GM21447 (cell line): ENCODE measurements at regions not wholly inside any gene's neighbourhood (a gene's known extent, or its start where the extent isn't known, plus 50 kb on each side); places are given as distances from the start of the nearest gene placed in this dataset.

Experiments used
- ATAC-seq: cut with Tn5 transposase; IDR thresholded peaks from one replicate; pipeline ENCODE4 v1.9.1; 2021; ENCODE audit not compliant: unreplicated experiment

DNA sequence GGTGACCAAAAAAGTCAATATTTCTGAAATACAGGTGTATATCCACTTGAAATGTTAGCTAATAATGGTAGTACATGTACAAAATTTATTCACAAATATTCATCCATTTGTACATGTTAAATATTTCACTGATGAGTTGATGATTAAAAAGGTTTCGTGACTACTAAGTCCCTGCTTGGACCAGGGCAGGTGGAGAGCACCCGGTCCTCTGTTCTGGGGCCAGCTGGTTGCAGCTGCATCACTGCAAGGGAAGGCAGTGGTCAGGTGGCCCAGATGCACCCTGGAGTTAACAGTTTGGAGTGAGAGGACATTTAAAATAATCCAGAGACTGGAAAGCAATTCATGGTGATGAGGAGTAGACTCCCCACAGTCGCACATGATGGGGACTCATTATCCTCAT lies 141.2 kb downstream of the ZBTB18 start:
- ATAC-seq, result no peak

DNA sequence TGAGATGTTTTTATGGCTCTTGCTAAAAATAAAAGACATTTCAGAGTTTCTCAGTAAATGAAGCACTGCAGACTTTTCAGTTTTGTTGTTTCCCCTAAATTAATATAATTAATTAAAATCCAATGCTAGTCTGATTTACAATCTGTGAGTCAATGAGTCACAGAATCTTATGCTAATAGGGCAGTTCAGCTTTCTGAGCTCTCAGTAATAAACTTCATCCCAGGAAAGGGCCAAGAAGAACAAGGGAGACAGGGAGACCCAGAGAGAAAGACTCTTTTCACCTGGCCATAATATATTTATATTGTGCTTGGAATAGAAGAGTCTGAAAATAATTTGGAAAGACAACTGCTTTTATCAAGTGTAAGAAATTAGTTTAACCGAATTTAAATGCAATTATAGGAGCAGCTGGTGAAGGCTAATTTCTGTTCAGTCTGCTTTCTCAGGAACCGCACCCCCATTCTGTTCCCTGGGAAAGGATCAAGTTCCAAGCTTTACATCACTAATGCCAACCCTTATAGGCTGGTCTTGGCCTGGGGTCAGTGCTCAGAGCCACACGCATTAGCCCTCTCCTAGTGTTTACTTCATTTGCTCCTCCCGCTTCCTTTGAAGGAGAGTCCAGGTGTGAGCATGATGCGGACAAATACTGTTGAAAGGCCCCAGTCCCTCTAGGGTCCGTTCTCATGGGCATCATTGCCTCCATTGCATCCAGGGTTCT lies 145.6 kb downstream of the ZBTB18 start:
- no peak for ATAC-seq

DNA sequence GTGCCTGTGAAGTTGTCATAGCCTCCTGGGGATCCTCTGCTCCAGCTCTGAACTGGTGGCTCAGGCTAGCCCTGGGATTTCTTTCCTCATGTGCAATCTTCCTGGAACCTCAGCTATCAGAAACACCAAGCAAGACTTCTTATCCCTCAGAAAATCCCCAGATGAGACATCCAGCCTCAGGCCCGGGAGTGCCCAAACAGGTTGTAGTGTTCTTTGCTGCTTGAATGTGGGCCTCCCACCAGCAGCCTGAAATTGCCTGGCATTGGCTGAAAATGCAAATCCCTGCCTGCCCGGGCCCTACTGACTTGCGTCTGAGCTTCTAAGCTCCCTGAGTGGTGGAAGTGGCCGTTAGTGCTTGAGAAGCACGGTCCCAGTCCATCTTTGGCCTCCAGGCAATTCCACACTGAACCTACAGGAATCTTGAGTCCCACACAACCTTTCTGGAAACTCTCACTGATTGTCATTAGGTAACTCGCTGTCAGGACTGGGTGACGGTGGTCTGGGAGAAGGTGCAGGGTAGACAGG lies 146.8 kb downstream of the ZBTB18 start:
- ATAC-seq, result no peak

DNA sequence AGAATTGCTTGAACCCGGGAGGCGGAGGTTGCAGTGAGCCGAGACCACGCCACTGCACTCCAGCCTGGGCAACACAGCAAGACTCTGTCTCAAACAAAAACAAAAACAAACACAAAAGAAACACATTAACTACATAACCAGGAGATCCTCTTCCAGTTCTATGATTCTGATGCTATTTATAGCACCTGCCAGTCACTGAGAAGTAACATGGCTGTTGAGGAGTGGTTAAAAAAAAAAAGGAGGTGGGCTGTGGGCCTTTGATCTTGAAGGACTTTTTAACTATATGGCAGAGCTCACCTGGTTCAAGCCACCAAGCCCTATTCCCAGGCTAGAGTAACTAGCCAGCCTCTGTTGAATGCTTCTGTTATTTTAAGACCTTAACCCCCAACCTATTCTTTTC lies 148.8 kb downstream of the ZBTB18 start:
- no peak for ATAC-seq

DNA sequence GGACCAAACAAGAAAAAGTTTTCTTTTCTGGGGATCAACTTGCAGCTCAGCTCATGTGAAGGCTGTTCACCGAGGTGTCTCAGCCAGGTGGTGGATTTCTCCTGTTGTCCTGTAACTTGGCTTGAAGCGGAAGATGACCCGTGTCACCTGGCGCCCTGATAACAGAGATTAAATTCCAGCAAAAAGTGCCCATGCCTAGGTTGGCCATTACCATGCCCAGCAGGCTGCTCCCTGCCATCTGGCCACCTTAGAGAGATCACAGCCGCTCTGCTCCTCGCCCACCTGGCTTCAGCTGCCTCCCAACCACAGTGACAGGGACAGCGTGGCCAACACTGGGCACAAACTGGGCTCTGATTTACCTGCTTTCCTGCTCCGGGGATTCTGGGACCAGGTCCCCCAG lies 149.5 kb downstream of the ZBTB18 start:
- ATAC-seq, result no peak

DNA sequence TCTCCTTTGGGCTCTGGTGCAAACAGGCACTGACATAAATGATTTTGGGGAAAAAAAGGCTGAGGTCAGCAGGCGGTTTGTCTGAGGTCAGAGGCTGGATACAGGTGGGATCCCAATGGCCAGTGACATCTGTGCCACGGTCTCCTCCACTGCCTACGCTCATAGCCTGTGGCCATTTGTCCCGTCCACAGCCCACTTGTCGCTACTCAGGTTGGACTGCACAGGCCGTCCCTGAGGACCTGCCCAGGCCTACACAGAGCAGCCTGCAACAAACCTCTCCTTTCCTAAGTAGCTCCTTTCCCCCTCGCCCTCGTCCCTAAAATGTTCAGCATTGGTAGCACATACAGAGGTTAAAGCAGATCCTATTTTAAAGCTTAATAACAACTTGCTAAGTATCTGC lies 150.7 kb downstream of the ZBTB18 start:
- ATAC-seq, result no peak

DNA sequence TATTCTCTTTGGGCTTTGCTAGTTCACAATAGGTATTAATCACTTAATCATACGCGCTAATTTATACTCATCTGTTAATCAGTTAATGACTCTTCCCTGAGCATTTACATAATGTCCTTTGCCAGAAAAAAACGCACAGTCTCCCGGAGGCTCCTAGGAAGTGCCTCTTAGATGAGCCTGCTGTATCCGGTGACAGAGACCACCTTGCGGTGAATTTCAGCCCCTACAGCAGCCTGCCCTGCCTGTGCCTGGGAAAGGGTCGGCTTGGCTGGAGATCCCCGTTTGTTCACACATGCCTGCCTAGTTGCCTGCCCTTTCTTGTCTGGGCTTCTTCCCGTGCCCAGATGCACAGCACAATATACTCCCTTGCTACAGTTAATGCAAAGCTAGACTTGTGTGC lies 152.9 kb downstream of the ZBTB18 start:
- no peak for ATAC-seq

DNA sequence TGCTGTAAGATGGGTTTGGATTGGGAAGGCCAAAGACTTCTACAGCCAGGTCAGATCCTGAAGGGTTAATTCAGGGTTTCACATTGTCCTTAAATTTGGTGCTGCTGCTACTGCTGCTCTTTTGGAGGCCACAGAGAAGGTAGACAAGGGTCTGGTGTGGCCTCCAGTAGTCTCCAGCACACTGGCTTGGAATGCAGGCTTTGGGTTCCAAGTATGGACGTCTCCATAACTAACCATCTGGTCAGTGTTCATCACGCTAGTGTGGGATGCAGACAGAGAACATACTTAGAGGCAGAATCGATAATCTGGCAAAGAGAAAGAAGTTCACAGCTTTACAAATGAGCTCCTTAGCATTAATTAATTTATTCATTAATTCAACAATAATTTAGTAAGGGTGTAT lies 154.1 kb downstream of the ZBTB18 start:
- no peak for ATAC-seq

DNA sequence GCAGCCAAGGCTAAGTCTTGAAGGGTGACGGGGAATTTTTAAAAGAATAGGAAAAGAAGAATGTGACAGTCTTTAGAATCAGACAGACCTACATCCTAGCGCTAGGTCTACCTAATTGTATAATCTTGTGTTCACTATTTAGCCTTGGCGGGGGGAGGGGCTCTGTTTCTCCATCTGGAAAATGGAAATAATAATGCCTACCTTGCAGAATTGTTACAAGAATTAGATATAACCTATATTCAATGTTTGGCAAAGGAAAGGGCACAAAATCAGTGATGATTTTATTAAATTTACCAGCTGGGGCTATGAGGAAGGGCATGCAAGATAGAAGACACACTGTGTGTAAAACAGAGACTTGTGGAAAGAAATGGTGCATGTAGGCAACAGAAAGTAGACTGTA lies 154.8 kb downstream of the ZBTB18 start:
- ATAC-seq, result no peak

DNA sequence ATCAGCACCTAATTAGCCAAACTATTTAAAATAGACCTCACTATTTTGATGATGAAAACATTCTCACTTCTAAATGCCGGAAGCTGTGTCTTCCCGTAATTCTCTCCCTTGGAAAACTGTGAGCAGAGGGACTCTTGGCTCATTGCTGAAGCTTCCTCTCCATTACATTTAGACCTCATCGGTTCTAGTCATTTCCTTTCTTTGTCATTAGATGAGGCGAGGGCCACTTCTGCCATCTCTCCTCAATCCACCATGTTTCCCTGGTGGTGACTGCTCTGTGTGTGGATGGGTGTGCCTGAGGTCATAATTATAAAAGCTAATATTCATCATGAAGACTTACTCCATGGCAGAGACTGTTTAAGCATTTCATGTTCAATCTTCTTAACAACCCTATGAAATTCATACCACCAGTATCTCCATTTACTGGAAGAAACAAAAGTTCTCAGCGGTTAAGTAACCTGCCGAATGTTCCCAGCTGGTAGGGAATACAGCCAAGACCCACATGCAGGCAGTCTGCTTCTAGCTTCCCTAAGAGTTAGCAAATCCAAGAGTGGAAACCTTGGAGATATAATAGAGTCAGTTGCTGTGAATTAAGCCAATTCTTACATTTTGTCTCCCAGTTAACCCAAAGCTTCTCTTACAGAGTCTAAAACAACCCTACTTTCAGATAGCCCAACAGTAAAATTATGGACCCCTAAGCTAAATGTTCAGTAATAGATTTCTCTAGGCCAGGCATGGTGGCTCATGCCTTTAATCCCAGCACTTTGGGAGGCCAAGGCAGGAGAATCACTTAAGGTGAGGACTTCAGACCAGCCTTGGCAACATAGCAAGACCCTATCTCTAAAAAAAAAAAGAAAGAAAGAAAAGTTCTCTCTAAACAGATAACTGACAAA lies 156.2 kb downstream of the ZBTB18 start:
- ATAC-seq, result no peak

DNA sequence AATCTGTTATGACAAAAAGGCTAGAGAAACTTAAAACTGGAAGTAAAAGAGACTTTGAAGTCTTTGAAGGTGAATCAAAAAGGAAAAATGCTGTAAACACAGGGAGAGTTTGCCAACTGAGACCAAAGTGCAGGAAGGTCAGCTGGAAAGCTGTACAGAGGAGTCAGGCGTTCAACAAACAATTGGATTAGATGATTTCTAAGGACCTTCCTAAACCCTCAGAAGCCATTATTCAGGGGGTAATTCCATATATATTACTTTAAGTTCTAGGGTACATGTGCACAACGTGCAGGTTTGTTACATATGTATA lies 156.8 kb downstream of the ZBTB18 start:
- no peak for ATAC-seq

DNA sequence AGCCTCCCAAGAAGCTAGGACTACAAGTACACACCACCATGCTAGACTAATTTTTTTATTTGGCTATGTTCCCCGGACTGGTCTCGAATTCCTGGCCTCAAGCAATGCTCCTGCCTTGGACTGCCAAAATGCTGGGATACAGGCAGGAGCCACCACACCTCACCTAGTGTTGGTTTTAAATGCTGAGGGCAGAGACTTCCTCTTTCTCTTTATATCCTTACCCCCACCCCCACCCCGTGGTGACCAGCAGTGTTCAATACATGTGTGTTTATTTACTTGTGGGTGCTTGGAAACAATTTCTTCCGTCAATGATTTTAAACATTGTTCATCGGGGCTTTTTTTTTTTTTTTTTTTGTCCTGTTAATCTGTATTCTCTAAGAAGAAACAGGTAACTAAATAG lies 158.9 kb downstream of the ZBTB18 start:
- ATAC-seq, result no peak

DNA sequence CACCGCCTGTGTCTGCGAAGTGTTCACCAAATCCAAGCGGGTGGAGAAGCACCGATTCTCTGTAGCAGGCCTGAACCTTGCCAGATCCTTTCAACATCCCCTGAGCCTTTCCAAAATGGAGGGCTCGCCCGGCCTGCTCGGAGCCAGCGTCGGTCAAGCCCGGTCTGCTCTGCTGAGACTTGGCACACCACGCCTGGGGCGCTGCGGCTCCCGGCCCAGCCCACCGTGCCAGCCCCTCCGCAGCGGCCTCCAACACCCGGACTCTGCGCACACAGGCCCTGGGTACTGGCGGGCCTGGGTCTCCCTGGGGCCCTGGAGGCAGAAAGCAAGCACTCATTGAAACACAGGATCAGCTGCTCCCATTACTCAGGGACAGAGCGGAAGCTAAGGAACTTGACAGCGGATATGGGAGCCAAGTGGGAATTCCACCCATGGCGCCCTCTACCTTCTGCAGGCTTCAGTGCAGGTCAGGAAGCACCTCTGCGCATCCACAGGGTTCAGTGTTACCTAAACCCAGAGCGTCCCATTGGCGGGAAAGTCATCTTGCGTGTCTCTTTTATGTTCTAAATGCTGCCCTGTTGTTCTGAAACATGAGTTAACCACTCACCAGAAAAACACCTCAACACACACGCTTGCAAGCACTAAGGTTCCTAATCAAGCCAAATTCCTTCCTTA lies 159.9 kb downstream of the ZBTB18 start:
- ATAC-seq, result no peak

DNA sequence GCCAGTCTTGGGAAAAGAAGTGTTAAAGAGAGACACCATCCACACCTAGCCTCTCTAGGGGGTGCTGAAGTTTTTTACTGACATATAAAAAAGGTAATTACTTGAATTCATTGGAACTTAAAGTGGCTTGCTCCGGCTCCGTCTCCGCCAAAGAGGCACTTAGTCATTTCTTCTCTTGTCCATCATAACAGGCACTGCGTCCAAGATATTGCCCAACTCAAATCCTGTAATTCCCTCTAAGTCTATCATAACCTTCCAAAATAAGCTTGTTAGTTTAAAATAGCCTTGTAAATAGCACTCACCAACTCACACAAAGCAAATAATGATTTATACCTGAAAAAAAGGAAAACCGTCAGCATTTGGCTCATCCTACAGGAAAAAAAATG lies 160.5 kb downstream of the ZBTB18 start:
- ATAC-seq, result no peak

DNA sequence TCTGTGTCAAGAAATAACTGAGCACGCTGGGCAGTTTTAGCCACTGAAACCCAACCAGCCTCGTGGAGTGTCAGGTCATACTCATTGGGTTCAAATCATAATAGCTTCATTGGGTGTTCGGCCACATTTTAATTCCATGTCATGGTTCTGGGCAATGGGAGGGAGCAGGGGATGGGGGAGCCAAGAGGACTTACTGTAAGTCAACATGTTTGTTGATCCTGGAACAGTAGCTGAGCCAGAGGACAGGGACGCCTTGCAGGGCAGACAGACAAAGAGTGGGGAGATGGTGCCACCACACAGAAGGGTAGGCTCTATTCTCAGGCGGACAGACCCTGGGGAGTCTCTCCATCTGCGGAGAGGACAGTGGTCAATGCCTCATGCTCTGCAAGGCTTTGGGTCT lies 161.1 kb downstream of the ZBTB18 start:
- ATAC-seq, result no peak

DNA sequence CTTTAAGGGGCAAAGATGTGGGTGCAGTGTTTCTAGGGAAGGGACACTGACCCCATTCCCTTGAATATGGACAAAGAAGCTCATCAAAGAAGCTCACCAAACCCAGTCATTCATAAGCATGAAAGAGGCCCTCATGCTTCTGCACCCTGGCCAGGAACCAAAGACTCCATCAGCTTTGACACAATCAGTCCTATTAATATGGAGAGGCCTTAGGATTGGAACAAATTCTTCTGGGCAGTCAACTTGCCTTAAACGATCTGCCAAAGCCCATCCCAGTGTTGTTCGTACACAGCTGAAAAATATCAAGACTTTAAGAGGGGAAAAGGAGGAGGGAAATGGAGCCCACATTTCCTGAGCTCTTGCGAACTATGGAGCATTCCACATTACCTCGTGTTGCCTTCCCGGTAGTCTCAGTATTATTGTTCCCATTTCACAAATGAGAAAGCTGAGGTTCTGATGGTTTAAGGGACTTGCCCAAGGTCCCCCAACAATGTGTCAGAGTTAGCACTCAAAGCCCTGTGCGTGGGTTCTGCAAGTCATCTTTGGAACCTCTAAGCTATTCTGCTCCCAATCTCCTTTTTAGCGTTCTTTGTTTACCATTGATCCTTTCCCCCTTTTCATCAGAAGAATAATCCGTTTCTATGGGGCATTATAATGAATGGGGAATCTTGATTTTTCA lies 161.9 kb downstream of the ZBTB18 start:
- ATAC-seq, result no peak

DNA sequence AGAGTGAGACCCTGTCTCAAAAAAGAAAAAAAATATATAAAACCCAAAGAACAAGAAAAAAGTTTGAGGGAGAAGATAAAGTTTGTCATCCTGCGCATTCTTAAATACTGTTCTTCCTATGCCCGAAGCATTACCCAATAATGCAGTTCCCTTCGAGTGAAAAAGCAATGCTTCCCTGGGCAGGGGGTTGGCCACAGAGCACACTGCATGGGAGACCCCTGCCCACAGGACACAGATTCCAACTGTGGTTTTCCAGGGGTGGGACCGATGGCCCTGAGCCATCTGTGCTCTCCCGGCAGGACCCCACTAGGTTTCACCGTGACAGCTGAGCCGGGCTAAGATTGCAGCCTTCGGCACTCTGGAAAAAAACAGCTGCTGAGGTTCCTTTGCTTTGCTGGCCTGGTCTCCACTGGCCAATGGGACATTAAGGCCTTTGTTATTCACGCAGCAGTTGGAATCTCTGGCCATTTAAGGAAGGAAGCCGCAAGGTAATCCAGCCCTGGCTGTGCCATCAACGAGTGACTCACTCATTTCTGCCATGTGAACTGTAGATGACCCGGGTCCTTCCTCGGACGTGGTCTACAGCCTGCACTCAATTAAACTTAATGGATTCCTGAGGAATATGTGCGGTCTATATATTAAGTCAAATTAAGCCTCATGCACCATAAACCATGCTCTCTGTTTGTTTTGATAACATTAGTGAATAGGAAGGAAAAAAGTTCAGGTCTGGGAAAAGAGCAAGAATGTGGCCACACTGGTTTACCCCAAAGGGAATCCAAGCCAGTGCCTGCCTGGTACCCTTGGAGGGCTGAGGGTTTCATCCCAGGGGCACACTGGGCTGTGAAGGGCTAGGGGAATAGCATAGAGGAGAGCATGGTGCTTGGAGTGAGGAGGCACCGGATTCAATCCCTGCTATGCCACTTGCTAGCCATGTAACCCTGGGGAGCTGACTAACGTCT lies 163.2 kb downstream of the ZBTB18 start:
- no peak for ATAC-seq

DNA sequence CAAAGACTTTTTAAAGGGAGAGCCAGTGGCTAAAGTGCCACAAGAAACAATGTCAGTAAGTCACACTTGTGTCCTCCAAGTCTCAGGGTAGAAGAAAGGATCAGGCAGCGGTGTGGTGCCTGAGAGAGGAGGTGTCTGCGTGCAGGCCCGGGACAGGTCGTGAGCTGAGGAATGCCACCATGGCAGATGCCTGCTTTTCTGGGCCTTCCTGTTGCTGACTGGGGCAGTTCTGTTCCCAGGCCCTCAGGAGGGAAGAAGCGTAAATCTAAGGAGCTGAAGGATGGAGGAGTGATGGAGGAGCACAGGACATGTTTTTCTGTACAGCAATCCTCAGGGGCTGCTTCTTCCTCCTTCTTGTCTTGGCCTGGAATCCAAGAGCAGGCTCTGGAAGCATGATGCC lies 165.8 kb downstream of the ZBTB18 start:
- no peak for ATAC-seq

DNA sequence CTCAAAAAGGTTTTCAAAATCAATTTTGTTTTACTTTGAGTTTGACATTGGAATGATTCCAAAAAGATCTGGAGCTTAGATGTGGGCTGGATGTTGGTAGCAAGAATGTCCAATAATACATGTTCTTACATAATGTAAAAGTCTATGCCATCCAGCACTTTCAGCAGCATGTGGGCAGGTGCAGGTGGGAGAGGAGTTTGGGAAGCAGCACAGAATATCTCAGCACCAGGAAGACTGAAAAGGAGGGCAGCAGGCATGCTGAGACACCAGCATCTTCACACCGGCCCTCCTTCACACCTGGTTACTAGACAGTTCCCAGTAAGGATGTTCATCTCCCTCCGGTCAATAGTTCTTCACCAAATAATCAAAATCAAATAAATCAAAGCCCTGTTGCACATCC lies 166.6 kb downstream of the ZBTB18 start:
- no peak for ATAC-seq

DNA sequence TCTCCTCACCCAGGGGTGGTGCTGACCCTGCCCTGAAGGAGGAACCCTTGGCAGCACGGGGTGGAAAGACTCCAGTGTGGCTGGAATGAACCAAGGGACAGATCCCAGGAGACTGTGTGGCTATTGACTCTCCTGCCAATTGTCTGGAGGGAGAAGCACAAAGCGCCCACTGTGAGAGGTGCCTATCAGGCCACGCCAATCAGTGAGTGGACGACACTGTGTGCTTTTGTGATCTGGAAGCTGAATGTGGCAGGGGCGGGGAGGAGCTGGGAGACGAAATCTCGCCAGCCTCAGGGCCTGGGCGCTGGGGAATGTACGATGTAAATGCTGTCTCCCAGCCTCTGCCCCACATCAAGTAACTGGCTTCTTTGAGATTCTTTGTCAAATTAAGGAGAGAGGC lies 167.1 kb downstream of the ZBTB18 start:
- ATAC-seq, result no peak
